H9 (cell line): ENCODE measurements at regions not wholly inside any gene's neighbourhood (a gene's known extent, or its start where the extent isn't known, plus 50 kb on each side); places are given as distances from the start of the nearest gene placed in this dataset.

Experiments used
- DNase-seq: peaks from one replicate; pipeline ENCODE4 v3.0.0-alpha.2; 2017
- H2AFZ ChIP-seq: one replicate; pipeline ENCODE4 v1.6.1; 2013; ENCODE audit warnings: mild to moderate bottlenecking, low read length, control low read depth, moderate library complexity
- H2AK5ac ChIP-seq: 2 replicates; pipeline ENCODE4 v1.6.1; 2013; ENCODE audit warnings: low read length, control low read depth, mixed read lengths; ENCODE audit not compliant: insufficient read length
- H2BK120ac ChIP-seq: one replicate; pipeline ENCODE4 v1.6.1; 2013; ENCODE audit warnings: low read depth, mild to moderate bottlenecking, low read length, control low read depth, inconsistent platforms; ENCODE audit not compliant: poor library complexity, severe bottlenecking
- H2BK12ac ChIP-seq: 2 replicates; pipeline ENCODE4 v1.6.1; 2013; ENCODE audit warnings: low read length, control low read depth, mixed read lengths, low read depth; ENCODE audit not compliant: insufficient read length
- H2BK15ac ChIP-seq: 2 replicates; pipeline ENCODE4 v1.6.1; 2013; ENCODE audit warnings: low read depth, low read length, control low read depth
- H2BK20ac ChIP-seq: one replicate; pipeline ENCODE4 v1.6.1; 2013; ENCODE audit warnings: low read depth, mild to moderate bottlenecking, low read length, control low read depth, inconsistent platforms; ENCODE audit not compliant: poor library complexity, severe bottlenecking
- H2BK5ac ChIP-seq: 2 replicates; pipeline ENCODE4 v1.6.1; 2013; ENCODE audit warnings: low read length, control low read depth, mixed read lengths; ENCODE audit not compliant: insufficient read length
- H3K14ac ChIP-seq: 2 replicates; pipeline ENCODE4 v1.6.1; 2013; ENCODE audit warnings: low read length, control low read depth; ENCODE audit not compliant: insufficient read depth
- H3K18ac ChIP-seq: 2 replicates; pipeline ENCODE4 v1.6.1; 2013; ENCODE audit warnings: low read depth, mild to moderate bottlenecking, mixed read lengths, low read length, control low read depth; ENCODE audit not compliant: insufficient read length
- H3K23ac ChIP-seq: 2 replicates; pipeline ENCODE4 v1.6.1; 2013; ENCODE audit warnings: low read length, control low read depth, mixed read lengths, low read depth; ENCODE audit not compliant: insufficient read length
- H3K23me2 ChIP-seq: 2 replicates; pipeline ENCODE4 v1.6.1; 2013; ENCODE audit warnings: low read depth, mild to moderate bottlenecking, mixed read lengths, low read length, control low read depth; ENCODE audit not compliant: insufficient read length, poor library complexity, severe bottlenecking
- H3K27ac ChIP-seq: 2 replicates; pipeline ENCODE4 v1.5.1; 2013; ENCODE audit warnings: low read length, control low read depth, mixed read lengths, low read depth; ENCODE audit not compliant: insufficient read length
- H3K27me3 ChIP-seq: 2 replicates; pipeline ENCODE4 v1.6.1; 2013; ENCODE audit warnings: low read length, control low read depth, inconsistent platforms; ENCODE audit not compliant: insufficient read depth
- H3K4ac ChIP-seq: 2 replicates; pipeline ENCODE4 v1.6.1; 2013; ENCODE audit warnings: low read depth, mild to moderate bottlenecking, control low read depth, inconsistent platforms, low read length, moderate library complexity
- H3K4me1 ChIP-seq: 2 replicates; pipeline ENCODE4 v1.6.1; 2013; ENCODE audit warnings: low read length, control low read depth, inconsistent platforms; ENCODE audit not compliant: insufficient read depth
- H3K4me2 ChIP-seq: 2 replicates; pipeline ENCODE4 v1.6.1; 2013; ENCODE audit warnings: low read length, control low read depth, mixed read lengths; ENCODE audit not compliant: insufficient read length, insufficient read depth
- H3K56ac ChIP-seq: 2 replicates; pipeline ENCODE4 v1.6.1; 2013; ENCODE audit warnings: low read depth, mild to moderate bottlenecking, mixed read lengths, low read length, control low read depth; ENCODE audit not compliant: insufficient read length
- H3K79me1 ChIP-seq: 2 replicates; pipeline ENCODE4 v1.6.1; 2013; ENCODE audit warnings: low read depth, mild to moderate bottlenecking, moderate library complexity, low read length, control low read depth, inconsistent platforms; ENCODE audit not compliant: insufficient read depth, poor library complexity, severe bottlenecking
- H3K79me2 ChIP-seq: 2 replicates; pipeline ENCODE4 v1.6.1; 2013; ENCODE audit warnings: low read length, control low read depth, inconsistent platforms; ENCODE audit not compliant: insufficient read depth
- H3K9ac ChIP-seq: 2 replicates; pipeline ENCODE4 v1.6.1; 2013; ENCODE audit warnings: low read length, control low read depth, mixed read lengths; ENCODE audit not compliant: insufficient read length; ENCODE audit errors: extremely low read depth
- H3K9me3 ChIP-seq: one replicate; pipeline ENCODE4 v1.6.1; 2013; ENCODE audit warnings: low read depth, low read length, inconsistent platforms; ENCODE audit not compliant: control insufficient read depth
- H3T11ph ChIP-seq: one replicate; pipeline ENCODE4 v1.6.1; 2013; ENCODE audit warnings: mild to moderate bottlenecking, low read length, control low read depth, inconsistent platforms
- H4K20me1 ChIP-seq: one replicate; pipeline ENCODE4 v1.6.1; 2013; ENCODE audit not compliant: control insufficient read depth, insufficient read length, insufficient read depth
- H4K5ac ChIP-seq: 2 replicates; pipeline ENCODE4 v1.6.1; 2013; ENCODE audit warnings: low read depth, mild to moderate bottlenecking, mixed read lengths, low read length, control low read depth; ENCODE audit not compliant: insufficient read length
- H4K8ac ChIP-seq: replicated peaks from 2 replicates; pipeline ENCODE4 v1.6.1; 2013; ENCODE audit warnings: low read length, control low read depth, mixed read lengths, low read depth; ENCODE audit not compliant: insufficient read length
- H4K91ac ChIP-seq: 2 replicates; pipeline ENCODE4 v1.6.1; 2013; ENCODE audit warnings: low read depth, mild to moderate bottlenecking, moderate library complexity, mixed read lengths, low read length, control low read depth; ENCODE audit not compliant: insufficient read length
- H3K27ac Mint-ChIP-seq, 3 experiments: 2 replicates in 2 of 3; 3 replicates in 1 of 3; pipeline ENCODE4 v1.8.0; 2020 to 2021; ENCODE audit warnings: mixed read lengths in 3 of 3, mild to moderate bottlenecking in 1 of 3, moderate library complexity in 1 of 3
- H3K27me3 Mint-ChIP-seq: 2 replicates; pipeline ENCODE4 v1.8.0; 2021; ENCODE audit warnings: low read depth, mild to moderate bottlenecking, moderate library complexity, mixed read lengths
- H3K36me3 Mint-ChIP-seq, 3 experiments: 2 replicates in 2 of 3; 3 replicates in 1 of 3; pipeline ENCODE4 v1.8.0; 2020 to 2021; ENCODE audit warnings: low read depth in 3 of 3, mixed read lengths in 3 of 3; ENCODE audit not compliant: insufficient read depth in 1 of 3
- H3K4me1 Mint-ChIP-seq, 2 experiments: 2 replicates each; pipeline ENCODE4 v1.8.0; 2020; ENCODE audit warnings: mixed read lengths in 2 of 2
- H3K4me3 Mint-ChIP-seq, 2 experiments: 2 replicates in 1 of 2; 3 replicates in 1 of 2; pipeline ENCODE4 v1.8.0; 2020 to 2021; ENCODE audit warnings: mild to moderate bottlenecking in 2 of 2, mixed read lengths in 2 of 2, moderate library complexity in 1 of 2
- H3K9me3 Mint-ChIP-seq, 2 experiments: 2 replicates in 1 of 2; 3 replicates in 1 of 2; pipeline ENCODE4 v1.8.0; 2020; ENCODE audit warnings: mild to moderate bottlenecking in 2 of 2, mixed read lengths in 2 of 2, moderate library complexity in 1 of 2
- WGBS: extraction: QIAGEN DNeasy Blood & Tissue Kit; methylation state at CpG from one replicate; pipeline ENCODE4 v1.1.7; 2013; ENCODE audit warnings: missing lambda C conversion rate, low lambda C conversion rate, mixed read lengths; ENCODE audit not compliant: insufficient read length; ENCODE audit errors: extremely low coverage; 5-methylcytosine and 5-hydroxymethylcytosine counted together
- TF ChIP-seq, protein P1 (sequence below): fragments of 200-600 bp; sonication (generic); conservative IDR thresholded peaks from 3 replicates; pipeline ENCODE4 v1.8.0; 2021; ENCODE audit warnings: antibody characterized with exemption, mild to moderate bottlenecking

DNA sequence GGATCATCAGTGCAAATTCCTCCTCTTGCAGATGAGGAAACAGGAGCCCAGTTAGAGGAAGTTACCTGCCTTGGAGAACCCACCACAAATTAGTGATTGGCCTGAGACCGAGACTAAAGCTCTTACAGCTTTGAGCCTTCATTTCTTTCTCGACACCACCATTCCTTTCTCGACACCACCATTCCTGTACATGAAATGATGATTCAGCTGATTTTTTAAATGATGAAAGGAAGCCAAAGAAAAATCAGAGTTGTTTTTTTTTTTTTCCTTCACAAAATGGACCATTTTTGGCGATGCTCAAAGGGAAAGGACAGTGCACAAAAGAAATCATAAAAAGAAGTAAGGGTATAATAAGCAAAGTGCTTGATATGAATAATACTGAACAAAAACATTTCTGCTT lies 1080.2 kb upstream of the AUTS2 start:
- Histone ChIP-seq H3K4me1 (no peaks in the 10 kb centered on the region), H4K5ac (no peak overlapping the region), H3K18ac (no peak overlapping the region), H3K9ac (no peak overlapping the region), H3K79me2 (no peaks in the 10 kb centered on the region), H2BK15ac (no peak overlapping the region), H3K23me2 (no peaks in the 10 kb centered on the region), H2AFZ (no peak overlapping the region), H3K27me3 (no peaks in the 10 kb centered on the region), H2AK5ac (no peak overlapping the region), H2BK120ac (no peak overlapping the region), H4K8ac (no peak overlapping the region), H3K14ac (no peak overlapping the region), H2BK12ac (no peak overlapping the region), H3K23ac (no peak overlapping the region), H3K56ac (no peak overlapping the region), H2BK5ac (no peak overlapping the region), H3K4me2 (no peak overlapping the region), H3K9me3 (no peaks in the 10 kb centered on the region), H3K4ac (no peak overlapping the region), H4K20me1 (no peaks in the 10 kb centered on the region), H2BK20ac (no peak overlapping the region), H3K79me1 (no peaks in the 10 kb centered on the region), H3T11ph (no peak overlapping the region), H3K27ac (no peak overlapping the region), H4K91ac (no peak overlapping the region)
- Mint-ChIP-seq H3K9me3 (no peaks in the 10 kb centered on the region; a peak in 1 of 5 replicates), H3K4me3 (no peak overlapping the region), H3K27me3 (peaks cover 3% of the 10 kb centered on the region), H3K27ac (no peak overlapping the region), H3K4me1 (no peaks in the 10 kb centered on the region), H3K36me3 (no peaks in the 10 kb centered on the region)
- TF ChIP-seq, protein P1, sequence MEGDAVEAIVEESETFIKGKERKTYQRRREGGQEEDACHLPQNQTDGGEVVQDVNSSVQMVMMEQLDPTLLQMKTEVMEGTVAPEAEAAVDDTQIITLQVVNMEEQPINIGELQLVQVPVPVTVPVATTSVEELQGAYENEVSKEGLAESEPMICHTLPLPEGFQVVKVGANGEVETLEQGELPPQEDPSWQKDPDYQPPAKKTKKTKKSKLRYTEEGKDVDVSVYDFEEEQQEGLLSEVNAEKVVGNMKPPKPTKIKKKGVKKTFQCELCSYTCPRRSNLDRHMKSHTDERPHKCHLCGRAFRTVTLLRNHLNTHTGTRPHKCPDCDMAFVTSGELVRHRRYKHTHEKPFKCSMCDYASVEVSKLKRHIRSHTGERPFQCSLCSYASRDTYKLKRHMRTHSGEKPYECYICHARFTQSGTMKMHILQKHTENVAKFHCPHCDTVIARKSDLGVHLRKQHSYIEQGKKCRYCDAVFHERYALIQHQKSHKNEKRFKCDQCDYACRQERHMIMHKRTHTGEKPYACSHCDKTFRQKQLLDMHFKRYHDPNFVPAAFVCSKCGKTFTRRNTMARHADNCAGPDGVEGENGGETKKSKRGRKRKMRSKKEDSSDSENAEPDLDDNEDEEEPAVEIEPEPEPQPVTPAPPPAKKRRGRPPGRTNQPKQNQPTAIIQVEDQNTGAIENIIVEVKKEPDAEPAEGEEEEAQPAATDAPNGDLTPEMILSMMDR = no peak
- no CpG with 5 or more reads among the region's 4 CpGs for WGBS
- no peak for DNase-seq
